NT2/D1 (cell line): ENCODE measurements at regions not wholly inside any gene's neighbourhood (a gene's known extent, or its start where the extent isn't known, plus 50 kb on each side); places are given as distances from the start of the nearest gene placed in this dataset.

Experiments
- SUZ12 ChIP-seq: IDR thresholded peaks from 2 replicates; pipeline ENCODE4 v1.6.1; 2011; ENCODE audit not compliant: insufficient read length, insufficient read depth; ENCODE audit errors: extremely low read depth
- YY1 ChIP-seq: IDR thresholded peaks from 2 replicates; pipeline ENCODE4 v1.6.1; 2011; ENCODE audit not compliant: insufficient read length, insufficient read depth
- ZNF274 ChIP-seq: IDR thresholded peaks from 2 replicates; pipeline ENCODE4 v1.6.1; 2011; ENCODE audit warnings: mild to moderate bottlenecking, low read depth, low read length

DNA sequence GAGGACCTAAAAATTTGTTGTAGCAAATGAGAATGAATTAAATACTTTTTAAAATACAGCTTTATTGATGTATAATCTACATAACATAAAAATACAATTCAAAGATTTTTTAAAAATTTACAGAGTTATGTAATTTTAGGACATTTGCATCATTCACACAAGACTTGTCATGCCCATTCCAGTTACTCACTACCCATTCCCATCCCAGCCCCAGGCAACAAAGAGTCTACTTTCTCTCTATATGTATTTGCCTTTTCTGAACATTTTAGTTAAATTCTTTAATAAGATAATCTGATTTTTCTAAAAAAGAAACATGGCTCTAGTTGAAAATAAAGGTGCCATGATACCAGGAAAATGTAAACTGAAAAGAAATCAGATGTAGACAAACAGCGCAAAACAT, 354.2 kb downstream of the PMP22 start:
- no peak for TF ChIP-seq YY1
- TF ChIP-seq ZNF274: no peak
- TF ChIP-seq SUZ12: no peak
